Superior temporal gyrus (tissue), 1 donor: ENCODE measurements at regions not wholly inside any gene's neighbourhood (a gene's known extent, or its start where the extent isn't known, plus 50 kb on each side); places are given as distances from the start of the nearest gene placed in this dataset.

Source experiments
- DNase-seq: peaks from one replicate; pipeline ENCODE4 v3.0.0-alpha.2; 2016; ENCODE audit errors: extremely low spot score

GRCh38 chr2:14321357-14321756, 311.2 kb upstream of the LRATD1 start:
- no peak for DNase-seq

- peak; percentile 50 for DNase-seq
Observed at GRCh38 chr2:14322306-14322705, 310.2 kb upstream of the LRATD1 start.

GRCh38 chr2:14324308-14324707, 308.2 kb upstream of the LRATD1 start:
- DNase-seq, result peak; percentile 62

GRCh38 chr2:14330884-14331283, 301.6 kb upstream of the LRATD1 start:
- no peak for DNase-seq

- no peak for DNase-seq
Observed at GRCh38 chr2:14336759-14337382, 295.6 kb upstream of the LRATD1 start.

- DNase-seq, result no peak
Observed at GRCh38 chr2:14340703-14341102, 291.8 kb upstream of the LRATD1 start.

GRCh38 chr2:14342313-14342712, 290.2 kb upstream of the LRATD1 start:
- DNase-seq, result no peak

- no peak for DNase-seq
Observed at GRCh38 chr2:14344355-14344754, 288.2 kb upstream of the LRATD1 start.

GRCh38 chr2:14348247-14348646, 284.3 kb upstream of the LRATD1 start:
- peak; percentile 66 for DNase-seq

- no peak for DNase-seq
Observed at GRCh38 chr2:14350856-14351255, 281.7 kb upstream of the LRATD1 start.

- DNase-seq, result no peak
Observed at GRCh38 chr2:14352067-14352466, 280.4 kb upstream of the LRATD1 start.

GRCh38 chr2:14354231-14354630, 278.3 kb upstream of the LRATD1 start:
- DNase-seq, result no peak

- DNase-seq, result no peak
Observed at GRCh38 chr2:14355102-14355501, 277.4 kb upstream of the LRATD1 start.

- no peak for DNase-seq
Observed at GRCh38 chr2:14358339-14358738, 274.2 kb upstream of the LRATD1 start.

- DNase-seq, result no peak
Observed at GRCh38 chr2:14358774-14359173, 273.7 kb upstream of the LRATD1 start.

GRCh38 chr2:14363137-14363536, 269.4 kb upstream of the LRATD1 start:
- DNase-seq, result no peak

GRCh38 chr2:14363976-14364375, 268.5 kb upstream of the LRATD1 start:
- DNase-seq, result no peak

GRCh38 chr2:14364471-14364870, 268.0 kb upstream of the LRATD1 start:
- no peak for DNase-seq

GRCh38 chr2:14385043-14385442, 247.5 kb upstream of the LRATD1 start:
- no peak for DNase-seq

GRCh38 chr2:14387332-14387731, 245.2 kb upstream of the LRATD1 start:
- no peak for DNase-seq

- no peak for DNase-seq
Observed at GRCh38 chr2:14388724-14389123, 243.8 kb upstream of the LRATD1 start.

- DNase-seq, result no peak
Observed at GRCh38 chr2:14396533-14397083, 235.9 kb upstream of the LRATD1 start.

- DNase-seq, result no peak
Observed at GRCh38 chr2:14398641-14399040, 233.9 kb upstream of the LRATD1 start.

- DNase-seq, result no peak
Observed at GRCh38 chr2:14401873-14402272, 230.6 kb upstream of the LRATD1 start.
